SH-SY5Y (cell line): ENCODE measurements at regions not wholly inside any gene's neighbourhood (a gene's known extent, or its start where the extent isn't known, plus 50 kb on each side); places are given as distances from the start of the nearest gene placed in this dataset.

ENCODE experiments used
- GATA2 ChIP-seq: IDR thresholded peaks from 2 replicates; pipeline ENCODE4 v1.6.1; 2011; ENCODE audit warnings: mild to moderate bottlenecking, low read depth, low read length
- GATA3 ChIP-seq: IDR thresholded peaks from 2 replicates; pipeline ENCODE4 v1.6.1; 2011; ENCODE audit warnings: low read depth, mild to moderate bottlenecking, low read length, moderate library complexity

GRCh38 chr2:117614823-117615534, 199.5 kb upstream of the DDX18 start:
- TF ChIP-seq GATA3, result no peak
- no peak for TF ChIP-seq GATA2
